HG03460 (cell line): ENCODE measurements at regions not wholly inside any gene's neighbourhood (a gene's known extent, or its start where the extent isn't known, plus 50 kb on each side); places are given as distances from the start of the nearest gene placed in this dataset.

Source experiments
- ATAC-seq: cut with Tn5 transposase; IDR thresholded peaks from one replicate; pipeline ENCODE4 v1.9.1; 2021; ENCODE audit not compliant: unreplicated experiment

DNA sequence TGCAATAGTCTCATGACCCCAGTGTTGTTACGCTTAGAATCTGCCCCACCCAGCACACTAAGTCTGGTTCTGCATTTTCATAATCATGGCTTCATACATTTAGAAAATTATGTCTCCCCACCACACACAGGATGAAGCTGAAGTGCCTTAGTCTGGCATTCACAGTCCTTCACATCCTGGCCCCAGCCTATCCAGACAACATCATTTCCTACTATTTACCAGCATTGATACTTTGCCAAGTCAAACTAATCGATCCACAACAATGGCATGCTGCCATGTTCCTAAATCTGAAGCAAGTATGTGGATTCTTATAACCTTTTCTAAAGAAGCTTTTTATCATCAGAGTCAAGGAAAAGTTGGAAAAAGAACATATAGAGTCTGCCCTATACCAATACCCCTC lies 132.4 kb upstream of the FBXL4 start:
- ATAC-seq, result no peak

DNA sequence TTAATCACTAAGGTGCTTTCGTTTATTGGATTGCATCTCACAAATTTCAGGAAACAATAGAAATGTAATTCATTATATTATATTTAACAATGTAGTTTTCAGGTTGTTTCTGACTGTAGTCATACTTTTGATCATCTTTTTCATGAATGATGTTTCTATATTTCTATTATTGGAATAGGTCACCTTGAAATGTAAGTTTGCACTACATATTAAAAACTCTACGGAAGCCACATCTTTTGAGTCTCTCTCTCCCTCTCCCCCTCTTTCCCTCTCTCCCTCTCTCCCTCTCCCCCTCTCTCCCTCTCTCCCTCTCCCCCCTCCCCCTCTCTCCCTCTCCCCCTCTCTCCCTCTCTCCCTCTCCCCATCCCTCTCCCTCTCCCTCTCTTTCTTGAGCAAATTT lies 131.3 kb upstream of the FBXL4 start:
- ATAC-seq, result no peak

DNA sequence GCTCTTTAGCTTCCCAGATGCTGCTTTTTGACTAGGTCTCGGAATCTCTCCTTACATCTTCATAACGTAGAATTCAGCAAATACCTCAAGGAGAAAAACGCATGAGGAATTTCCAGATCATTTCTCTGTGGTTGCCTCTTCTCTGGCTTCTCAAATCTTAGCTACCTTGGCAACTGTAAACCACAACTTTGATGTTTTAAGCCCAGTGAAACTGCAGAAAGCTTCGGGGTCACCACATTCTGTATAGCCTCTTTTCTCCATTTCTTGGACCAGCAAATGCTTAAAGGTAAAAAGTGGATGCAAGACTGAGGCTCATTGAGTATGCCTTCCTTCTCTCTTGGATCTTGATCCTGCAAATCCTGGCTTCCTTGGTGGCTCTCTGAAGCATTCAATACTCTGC lies 125.5 kb upstream of the FBXL4 start:
- ATAC-seq, result no peak

DNA sequence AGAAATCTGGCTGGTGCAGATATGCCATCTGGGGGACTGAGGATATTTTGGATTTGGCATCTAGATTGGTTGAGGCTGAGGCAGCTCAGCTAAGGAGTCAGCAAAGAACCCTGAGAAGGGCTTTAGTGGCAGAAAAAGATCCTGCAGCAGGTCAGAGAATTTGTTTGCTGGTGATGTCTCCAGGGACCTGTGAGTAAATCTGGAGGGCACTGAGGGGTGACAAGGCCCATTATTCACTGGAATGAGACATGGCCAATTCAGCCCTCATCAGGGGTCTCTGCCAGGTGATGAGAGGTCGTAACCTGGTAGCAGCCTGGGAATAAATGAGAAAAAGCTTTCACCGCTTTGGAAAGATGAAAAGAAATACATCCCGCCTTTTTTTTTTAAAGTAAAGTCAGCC lies 118.3 kb upstream of the FBXL4 start:
- no peak for ATAC-seq

DNA sequence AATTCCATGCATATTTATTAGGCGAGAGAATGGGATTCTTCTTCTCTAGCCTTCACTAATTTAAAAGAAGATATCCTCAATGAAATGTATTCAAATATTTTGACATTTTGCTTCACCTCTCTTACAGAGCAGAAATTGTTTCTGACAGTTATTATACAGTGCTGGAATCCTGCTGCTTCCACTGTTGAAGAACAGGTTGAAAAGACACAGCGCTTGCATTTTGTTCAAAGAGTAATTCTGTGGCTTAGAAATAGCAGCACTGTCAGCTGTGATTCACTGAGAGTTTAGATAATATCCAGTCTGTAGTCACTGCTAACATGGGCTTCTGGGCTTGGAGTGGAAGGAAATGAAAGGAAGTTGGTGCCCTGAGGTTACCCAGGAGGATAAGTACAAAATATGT lies 117.1 kb upstream of the FBXL4 start:
- ATAC-seq, result no peak

DNA sequence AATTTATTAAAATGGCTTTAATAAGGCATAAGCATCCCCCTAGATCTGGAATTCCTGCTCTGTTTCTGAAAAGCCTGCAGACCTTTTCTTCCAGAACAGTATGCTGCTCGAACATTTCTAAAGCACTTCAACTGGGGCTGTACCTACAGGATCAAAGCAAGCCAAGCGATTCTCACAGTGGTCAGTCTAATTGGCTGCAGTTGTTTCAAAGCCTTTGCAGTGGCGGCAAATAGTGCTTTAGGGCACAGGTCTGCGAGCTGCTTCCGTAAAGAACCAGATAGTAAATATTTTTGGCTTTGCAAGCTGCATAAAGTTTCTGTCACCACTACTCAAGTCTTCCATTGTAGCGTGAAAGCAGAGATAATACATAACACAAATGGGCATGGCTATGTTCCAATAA lies 88.9 kb upstream of the FBXL4 start:
- no peak for ATAC-seq

DNA sequence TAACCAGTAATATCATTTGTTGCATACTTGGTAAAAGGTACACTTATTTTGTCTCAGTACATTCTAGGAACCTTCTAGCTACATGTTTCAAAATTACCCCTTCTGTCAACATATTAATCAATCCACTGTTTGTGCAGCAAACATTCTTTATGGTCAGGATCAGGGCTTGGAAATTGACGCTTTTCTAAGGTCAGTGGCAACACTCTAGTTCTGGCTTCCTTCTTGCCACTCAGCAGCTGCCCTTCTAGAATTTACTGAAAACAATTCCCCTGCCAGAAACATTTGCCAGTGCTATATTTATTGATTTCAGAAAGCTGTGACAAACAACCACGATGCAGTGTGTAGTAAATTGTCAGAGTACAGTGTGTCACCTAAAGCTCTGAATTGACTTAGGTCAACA lies 84.7 kb upstream of the FBXL4 start:
- no peak for ATAC-seq

DNA sequence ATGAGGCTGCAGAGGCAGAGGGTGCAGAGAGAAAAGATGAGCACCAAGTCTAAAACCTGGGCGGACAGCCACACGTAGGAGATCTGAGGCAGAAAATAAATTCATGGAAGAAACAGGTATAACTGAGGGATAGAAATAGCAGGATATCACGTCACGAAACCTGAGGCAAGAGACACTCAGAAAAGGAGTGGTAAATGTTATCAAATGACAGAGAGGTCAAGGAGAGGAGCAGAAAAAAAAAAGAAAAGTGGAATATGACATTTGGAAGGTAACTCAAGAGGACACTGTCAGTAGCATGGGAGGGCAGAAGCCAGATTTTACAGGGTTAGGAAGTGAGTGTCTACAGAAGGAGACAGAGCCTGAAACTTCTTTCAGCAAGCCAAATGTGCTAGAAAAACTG lies 84.2 kb upstream of the FBXL4 start:
- ATAC-seq, result no peak

DNA sequence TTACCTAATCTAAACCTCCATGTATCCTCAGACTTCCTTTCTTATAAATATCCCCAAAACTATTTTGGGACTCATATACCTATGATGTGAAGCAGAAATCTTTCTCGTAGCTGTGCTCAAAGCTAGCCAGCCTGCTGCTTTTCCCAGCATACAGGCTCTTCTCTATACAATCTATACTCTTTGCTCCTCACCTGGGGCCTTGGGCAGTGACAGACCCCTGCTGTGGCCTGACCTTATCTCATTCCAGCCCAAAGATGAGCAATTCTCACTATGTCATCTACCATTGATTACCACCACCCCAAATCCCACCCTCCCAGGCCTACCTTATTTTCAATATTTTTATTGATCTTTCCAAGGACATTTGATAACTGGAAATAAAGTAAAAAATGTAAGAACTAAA lies 83.2 kb upstream of the FBXL4 start:
- ATAC-seq, result no peak

DNA sequence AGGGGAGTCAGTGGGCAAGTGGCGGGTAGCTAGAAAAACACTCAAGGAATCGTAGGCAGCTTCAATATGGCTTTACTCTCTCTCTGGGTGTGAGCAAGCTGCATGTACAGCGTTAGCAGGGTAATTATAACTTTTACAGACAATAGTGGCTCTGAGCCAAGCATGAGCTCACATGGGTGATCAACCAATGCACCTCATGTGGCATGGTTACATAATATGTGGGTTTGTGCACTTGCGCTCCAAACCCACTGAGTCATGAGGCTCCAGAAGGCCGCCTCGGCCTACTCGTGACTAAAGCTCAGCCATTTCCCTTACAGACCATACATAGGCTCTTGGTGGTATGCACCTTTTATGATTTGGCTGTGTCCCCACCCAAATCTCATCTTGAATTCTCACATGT lies 78.4 kb upstream of the FBXL4 start:
- ATAC-seq, result no peak

DNA sequence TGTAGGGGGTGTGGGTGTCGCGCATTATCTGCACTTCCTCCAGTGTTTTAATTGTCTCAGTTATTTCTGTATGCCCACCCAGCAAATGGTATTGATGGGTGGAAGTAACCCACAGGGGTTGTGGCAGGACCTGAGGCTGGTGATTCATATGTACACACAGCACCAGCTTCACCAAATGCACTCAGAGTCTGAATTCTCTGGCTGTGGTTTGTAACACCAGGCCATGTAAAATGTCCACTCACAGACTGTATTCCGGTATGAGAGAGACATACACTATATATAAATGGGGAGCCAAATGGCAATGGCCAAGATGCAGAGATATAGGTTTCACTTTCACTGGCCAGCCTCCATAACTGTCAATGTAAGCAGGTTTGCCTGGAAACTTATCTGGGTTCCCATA lies 76.3 kb upstream of the FBXL4 start:
- ATAC-seq, result no peak

DNA sequence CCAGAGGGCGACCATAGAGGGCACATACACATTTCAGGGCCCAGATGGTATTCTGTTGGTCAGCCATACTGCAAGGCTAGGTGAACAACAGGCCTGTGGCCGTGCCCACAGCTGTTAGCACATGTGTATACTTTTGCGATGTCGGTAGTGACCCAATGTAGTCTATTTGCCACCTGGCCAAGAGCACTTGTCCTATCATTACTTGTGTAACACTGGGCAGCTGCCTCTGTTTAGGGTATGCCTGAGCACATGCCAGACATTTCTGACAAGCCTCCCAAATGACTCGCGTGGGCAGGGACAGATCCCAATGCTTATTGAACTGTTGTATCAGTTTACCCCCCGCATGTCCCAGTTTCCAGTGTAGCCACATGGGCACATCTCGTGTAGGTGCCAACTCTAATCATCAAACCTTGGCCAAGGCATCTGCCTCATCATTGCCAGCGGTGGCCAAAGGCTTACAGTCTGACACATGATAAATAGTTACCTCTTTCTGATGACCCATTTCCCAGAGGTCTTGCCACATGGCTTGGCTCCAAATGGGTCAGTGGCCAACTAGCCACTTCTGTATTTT lies 74.4 kb upstream of the FBXL4 start:
- no peak for ATAC-seq

DNA sequence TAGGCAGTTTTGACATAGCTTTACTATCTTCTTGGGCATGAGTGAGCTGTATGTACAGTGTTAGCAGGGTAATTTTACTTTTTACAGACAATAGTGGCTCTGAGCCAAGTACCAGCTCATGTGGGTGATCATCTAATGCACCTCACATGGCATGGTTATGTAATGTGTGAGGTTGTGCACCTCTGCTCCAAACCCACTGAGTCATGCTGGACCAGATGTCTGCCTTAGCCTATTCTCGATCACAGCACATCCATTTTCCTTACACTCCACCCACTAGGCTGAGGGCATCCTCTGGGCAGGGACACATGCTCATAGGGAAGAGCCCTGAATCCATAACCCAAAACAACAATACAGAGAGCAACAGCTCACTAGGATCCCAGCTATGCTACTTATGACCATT lies 71.6 kb upstream of the FBXL4 start:
- no peak for ATAC-seq

DNA sequence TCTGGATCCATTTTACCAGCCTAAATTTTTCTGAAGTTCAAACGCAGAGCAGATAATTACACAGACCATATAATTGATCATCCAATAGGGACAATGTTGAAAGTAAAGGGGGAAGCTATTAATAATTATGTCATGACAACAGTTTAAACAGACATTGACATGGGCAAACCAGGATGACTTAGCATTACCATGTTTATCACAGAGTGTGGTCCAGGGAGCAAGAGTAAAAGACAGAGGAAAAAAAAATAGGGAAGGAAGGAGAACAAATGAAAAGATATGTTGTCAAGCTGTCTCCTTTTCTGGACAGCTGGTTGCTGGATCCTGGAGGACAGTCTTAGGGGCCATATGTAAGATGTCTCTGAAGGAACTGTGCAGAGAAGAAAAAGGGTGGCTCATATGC lies 69.4 kb upstream of the FBXL4 start:
- no peak for ATAC-seq

DNA sequence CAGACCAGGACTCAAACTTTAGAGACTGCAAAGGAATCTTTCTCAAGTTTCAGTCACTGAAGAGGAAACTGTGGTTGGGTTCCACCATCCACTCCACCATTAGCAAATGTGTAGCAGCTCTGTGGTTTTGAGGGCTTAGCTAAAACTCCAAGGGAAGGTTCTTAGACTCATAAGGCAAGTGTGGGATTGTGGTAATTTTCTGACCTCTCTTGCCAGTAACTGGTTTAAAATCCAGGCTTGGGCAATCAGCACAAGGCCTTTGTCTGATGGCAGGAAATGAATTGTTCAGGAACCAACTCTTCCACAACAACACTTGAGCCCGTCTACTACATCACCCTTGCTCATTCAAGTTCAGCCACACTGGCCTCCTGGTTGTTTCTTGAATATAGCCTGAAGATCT lies 68.6 kb upstream of the FBXL4 start:
- no peak for ATAC-seq

DNA sequence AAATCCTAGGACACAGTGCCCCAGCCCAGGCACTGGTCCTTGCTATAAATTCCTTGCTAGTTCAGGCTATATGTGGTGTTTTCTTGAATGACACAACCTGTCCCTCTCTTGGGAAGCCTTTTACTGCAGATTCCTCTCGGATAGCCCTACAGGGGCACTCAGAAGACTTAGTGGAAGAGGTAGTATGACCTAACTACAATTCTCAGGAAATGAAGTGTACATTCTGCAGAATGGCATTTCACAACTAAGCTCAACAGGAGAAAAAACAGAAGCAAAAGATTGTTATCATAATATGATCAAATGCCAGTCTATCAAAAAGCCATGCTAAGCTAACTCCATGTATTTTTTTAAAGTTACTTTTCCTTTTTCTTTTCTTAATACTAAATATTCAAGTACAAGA lies 66.3 kb upstream of the FBXL4 start:
- no peak for ATAC-seq

DNA sequence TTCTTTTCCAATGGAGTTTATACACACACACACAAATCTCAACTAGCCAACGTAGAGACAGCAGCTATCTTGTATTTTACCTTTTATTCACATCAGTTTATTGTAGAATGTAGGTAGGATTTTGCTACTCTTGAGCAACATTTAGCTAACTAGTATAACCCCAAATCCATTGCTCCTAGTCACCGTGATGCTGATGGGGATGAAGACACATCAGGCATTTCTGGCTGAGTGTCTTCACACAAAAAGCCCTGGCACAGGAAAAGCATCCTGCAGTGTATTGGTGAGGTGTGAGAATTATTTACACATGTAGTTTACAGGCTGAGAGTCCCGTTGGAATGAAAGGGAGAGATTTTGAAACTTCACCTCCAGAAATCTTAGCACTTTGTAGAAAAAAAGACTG lies 65.9 kb upstream of the FBXL4 start:
- ATAC-seq, result no peak

DNA sequence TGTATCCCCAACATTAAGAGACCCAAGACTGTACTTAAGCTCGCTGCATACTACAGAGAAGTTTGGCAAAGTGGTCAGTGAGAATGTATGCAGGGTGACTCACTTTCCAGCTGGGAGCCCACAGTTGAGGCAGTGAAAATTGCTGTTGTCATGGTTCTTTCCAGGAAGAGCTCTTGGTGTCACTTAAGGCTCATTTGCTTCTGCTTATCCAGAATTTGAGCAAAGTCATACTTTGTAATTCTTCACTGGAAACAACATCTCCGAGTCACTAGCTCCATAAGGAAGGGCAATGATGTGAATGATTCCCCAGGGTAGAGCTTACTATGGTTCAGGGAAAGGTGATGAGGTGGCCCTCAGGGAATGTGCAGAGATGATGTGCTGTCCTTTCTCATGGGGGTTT lies 65.4 kb upstream of the FBXL4 start:
- no peak for ATAC-seq

DNA sequence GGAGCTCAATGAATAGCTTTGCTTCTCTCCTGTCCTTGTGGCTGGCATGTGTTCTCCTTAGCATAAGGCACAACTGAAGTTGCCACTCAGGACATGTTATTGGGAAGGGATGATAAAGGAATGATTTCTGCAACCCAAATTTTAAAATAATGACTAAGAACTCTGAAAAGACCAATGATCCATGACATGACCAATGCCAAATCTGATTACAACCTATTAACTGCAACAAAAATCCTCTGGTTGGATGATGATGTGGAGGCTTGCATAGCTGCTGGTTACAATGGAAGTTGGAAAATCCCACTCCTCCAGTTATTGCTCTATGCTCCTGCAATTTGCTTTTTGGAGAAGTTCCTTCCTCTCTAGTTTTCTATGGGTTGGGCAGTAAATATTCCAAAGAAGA lies 63.4 kb upstream of the FBXL4 start:
- no peak for ATAC-seq

DNA sequence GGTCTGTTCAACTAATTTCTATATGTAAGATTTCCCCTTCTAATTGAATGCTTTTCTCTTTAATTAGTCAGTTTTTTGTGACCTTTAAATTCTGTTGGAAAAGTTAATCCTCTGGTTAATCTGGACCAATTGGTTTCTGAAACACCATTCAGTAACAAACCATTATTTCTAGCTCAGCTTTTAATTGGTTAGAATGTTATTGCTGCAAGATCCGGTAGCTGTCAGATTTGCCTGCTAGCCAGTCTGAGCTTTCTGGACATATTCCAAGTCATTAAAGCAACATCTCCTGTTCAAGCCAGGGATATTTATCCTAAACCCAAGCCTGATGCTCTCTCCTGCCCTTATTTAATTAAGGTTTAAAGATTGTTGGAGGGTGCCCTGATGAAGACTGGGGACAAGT lies 55.1 kb upstream of the FBXL4 start:
- ATAC-seq, result no peak

DNA sequence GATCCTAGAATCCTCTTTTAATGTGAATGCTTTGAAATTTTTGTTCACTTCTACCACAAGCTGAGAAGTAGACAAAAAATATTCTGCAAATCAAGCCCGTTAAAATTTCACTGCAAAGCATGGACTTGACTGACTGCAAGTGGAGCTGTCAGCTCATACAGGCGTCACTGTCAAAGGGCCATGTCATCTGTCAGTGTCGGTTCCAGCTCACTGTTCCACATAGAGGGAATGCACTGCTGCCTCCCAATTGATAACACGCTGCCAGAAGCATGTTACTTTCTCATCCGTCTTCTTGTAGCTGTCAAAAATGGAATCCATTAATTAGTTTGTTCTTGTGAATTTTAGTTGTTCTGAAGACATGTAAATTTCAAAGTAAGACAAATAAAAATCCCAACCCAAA lies 50.4 kb upstream of the FBXL4 start:
- ATAC-seq, result no peak
